GM18909 (cell line): ENCODE measurements at regions not wholly inside any gene's neighbourhood (a gene's known extent, or its start where the extent isn't known, plus 50 kb on each side); places are given as distances from the start of the nearest gene placed in this dataset.
"Not testable (repeated sequence)": the region's sequence is repeated elsewhere in the genome, so short reads cannot be mapped to it uniquely, and the experiment has no call there.

Experiments used
- ATAC-seq: cut with Tn5 transposase; IDR thresholded peaks from one replicate; pipeline ENCODE4 v1.9.1; 2021; ENCODE audit warnings: mild to moderate bottlenecking; ENCODE audit not compliant: unreplicated experiment, poor library complexity

- ATAC-seq = no peak
Measured at GRCh38 chr13:84739021-84739420, 856.7 kb upstream of the SLITRK1 start.

GRCh38 chr13:84737661-84738060, 855.4 kb upstream of the SLITRK1 start:
- no peak for ATAC-seq

- no peak for ATAC-seq
Measured at GRCh38 chr13:84730376-84730775, 848.1 kb upstream of the SLITRK1 start.

GRCh38 chr13:84705982-84706710, 823.9 kb upstream of the SLITRK1 start:
- no peak for ATAC-seq

- ATAC-seq = no peak
Measured at GRCh38 chr13:84702174-84702573, 819.9 kb upstream of the SLITRK1 start.

GRCh38 chr13:84697591-84697990, 815.3 kb upstream of the SLITRK1 start:
- not testable (repeated sequence) for ATAC-seq

GRCh38 chr13:84686973-84687372, 804.7 kb upstream of the SLITRK1 start:
- ATAC-seq = no peak

GRCh38 chr13:84686458-84686857, 804.2 kb upstream of the SLITRK1 start:
- ATAC-seq = no peak

- ATAC-seq = no peak
Measured at GRCh38 chr13:84684804-84685203, 802.5 kb upstream of the SLITRK1 start.

GRCh38 chr13:84684048-84684662, 801.9 kb upstream of the SLITRK1 start:
- no peak for ATAC-seq

GRCh38 chr13:84683448-84683847, 801.2 kb upstream of the SLITRK1 start:
- ATAC-seq = no peak

GRCh38 chr13:84677836-84678235, 795.6 kb upstream of the SLITRK1 start:
- ATAC-seq = no peak

GRCh38 chr13:84672616-84673015, 790.3 kb upstream of the SLITRK1 start:
- no peak for ATAC-seq

- ATAC-seq = no peak
Measured at GRCh38 chr13:84670245-84670644, 788.0 kb upstream of the SLITRK1 start.

GRCh38 chr13:84668637-84669036, 786.4 kb upstream of the SLITRK1 start:
- no peak for ATAC-seq

GRCh38 chr13:84662491-84662890, 780.2 kb upstream of the SLITRK1 start:
- no peak for ATAC-seq

- no peak for ATAC-seq
Measured at GRCh38 chr13:84661718-84662117, 779.4 kb upstream of the SLITRK1 start.

- no peak for ATAC-seq
Measured at GRCh38 chr13:84659359-84659661, 777.0 kb upstream of the SLITRK1 start.

- no peak for ATAC-seq
Measured at GRCh38 chr13:84658491-84659358, 776.5 kb upstream of the SLITRK1 start.

- ATAC-seq = no peak
Measured at GRCh38 chr13:84655677-84656076, 773.4 kb upstream of the SLITRK1 start.

- no peak for ATAC-seq
Measured at GRCh38 chr13:84654654-84655275, 772.5 kb upstream of the SLITRK1 start.
